ENCODE measurements at regions not wholly inside any gene's neighbourhood (a gene's known extent, or its start where the extent isn't known, plus 50 kb on each side); places are given as distances from the start of the nearest gene placed in this dataset.

DNA sequence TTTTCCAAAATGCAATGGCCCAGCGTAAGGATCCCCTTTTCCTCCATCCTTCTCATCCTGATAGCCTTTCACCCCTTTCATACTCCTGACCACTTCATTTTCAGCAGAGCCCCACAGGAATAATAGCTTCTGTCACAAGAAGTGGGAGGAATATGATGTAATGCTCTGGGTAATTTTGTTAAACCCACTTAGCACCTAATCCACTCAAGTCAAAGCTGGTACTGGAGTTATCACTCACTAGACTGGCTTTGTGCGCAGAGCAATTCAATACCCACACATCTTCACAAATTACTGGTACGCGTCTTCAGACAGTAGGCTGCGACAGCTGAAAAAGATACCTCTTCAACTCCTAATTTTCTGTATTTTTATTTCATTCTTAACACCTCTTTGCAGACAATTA, 2232.8 kb upstream of the WWC1 start:
- no peak overlapping the region for H3K4me3 ChIP-seq (ENCODE audit: low read depth, low read length)
- TF ChIP-seq CTCF (IDR thresholded peaks at IDR 0.05; ENCODE audit: borderline replicate concordance, insufficient read depth, low read depth, low read length) = no peak

- no peak for TF ChIP-seq CTCF (IDR thresholded peaks at IDR 0.05; ENCODE audit: borderline replicate concordance, insufficient read depth, low read depth, low read length)
- H3K4me3 ChIP-seq (ENCODE audit: low read depth, low read length) = no peak overlapping the region
Observed at GRCh38 chr5:166062094-166062493, 2229.4 kb upstream of the WWC1 start.

DNA sequence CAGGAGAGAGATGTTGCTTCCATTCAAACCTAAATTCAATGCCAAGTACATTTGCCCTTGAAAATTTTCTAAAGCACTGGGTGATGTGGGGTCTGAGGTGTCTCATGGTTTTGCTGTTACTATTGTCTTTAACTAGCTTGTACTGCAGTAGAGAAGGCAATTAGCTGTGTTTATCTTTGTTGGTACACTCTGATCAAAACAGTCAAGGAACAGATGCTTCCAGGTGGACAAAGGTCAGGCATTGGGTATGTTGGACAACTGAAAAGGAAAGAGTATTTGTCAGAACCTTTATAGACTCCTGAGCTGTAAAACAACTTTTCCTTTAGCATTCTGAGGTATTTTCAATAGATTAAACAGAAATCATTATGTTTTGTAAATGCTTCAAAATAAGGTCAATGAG, 2228.7 kb upstream of the WWC1 start:
- no peak for TF ChIP-seq CTCF (IDR thresholded peaks at IDR 0.05; ENCODE audit: borderline replicate concordance, insufficient read depth, low read depth, low read length)
- no peak overlapping the region for H3K4me3 ChIP-seq (ENCODE audit: low read depth, low read length)

DNA sequence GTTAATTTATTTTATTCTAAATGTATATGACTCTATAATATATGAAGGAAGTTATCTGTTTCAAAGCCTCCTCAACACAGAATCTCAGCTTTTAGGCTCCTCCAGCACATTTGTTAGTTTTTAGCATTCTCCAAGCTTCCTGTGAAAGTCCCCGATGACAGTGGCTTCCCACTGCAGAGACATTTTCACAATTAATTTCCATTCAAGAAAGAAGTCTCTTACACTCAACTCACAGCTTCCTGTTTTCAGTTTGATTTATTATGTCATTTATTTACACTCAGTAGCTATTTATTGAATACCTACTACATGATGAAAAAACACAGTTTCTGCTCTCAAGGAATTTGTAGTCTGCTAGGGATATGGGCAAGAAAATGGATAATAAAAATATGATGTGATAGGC, 2228.2 kb upstream of the WWC1 start:
- TF ChIP-seq CTCF (IDR thresholded peaks at IDR 0.05; ENCODE audit: borderline replicate concordance, insufficient read depth, low read depth, low read length) = no peak
- H3K4me3 ChIP-seq (ENCODE audit: low read depth, low read length) = no peak overlapping the region

DNA sequence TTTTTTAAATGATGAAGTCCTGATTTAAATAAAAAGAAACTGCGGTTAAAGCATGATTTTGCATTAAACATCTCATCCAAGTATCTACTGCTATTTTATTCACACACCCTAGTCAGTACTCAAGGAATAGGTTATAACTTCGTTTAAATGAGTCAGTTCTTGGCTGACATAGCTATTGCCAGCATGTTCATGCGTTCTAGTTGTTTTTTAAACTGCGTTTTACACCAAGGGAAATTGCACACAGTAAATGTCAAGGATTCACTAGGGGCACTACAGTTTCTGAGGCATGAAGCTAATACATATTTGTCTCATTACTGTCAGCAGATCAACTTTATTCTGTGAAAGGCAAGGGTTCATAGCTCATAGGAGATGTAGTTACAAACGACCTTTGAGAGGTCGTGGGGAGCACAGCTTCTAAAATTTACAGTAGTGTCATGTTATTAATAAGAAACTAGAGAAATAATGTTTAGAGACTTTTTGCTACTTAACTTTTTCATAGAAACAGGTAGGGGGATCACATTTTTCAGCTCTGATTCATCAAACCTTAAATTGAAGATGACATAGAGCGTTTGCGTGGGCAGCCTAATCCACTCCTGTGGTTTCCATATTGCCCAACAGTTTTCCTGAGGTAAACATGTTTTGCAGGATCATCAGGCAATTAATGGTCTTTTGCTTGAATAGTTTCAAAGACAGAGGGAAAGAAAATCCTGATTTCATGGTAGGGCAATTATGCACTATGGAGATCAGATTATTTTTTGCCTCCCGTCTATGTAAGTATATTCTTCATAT, 2222.7 kb upstream of the WWC1 start:
- TF ChIP-seq CTCF (IDR thresholded peaks at IDR 0.05; ENCODE audit: borderline replicate concordance, insufficient read depth, low read depth, low read length) = no peak
- no peak overlapping the region for H3K4me3 ChIP-seq (ENCODE audit: low read depth, low read length)

DNA sequence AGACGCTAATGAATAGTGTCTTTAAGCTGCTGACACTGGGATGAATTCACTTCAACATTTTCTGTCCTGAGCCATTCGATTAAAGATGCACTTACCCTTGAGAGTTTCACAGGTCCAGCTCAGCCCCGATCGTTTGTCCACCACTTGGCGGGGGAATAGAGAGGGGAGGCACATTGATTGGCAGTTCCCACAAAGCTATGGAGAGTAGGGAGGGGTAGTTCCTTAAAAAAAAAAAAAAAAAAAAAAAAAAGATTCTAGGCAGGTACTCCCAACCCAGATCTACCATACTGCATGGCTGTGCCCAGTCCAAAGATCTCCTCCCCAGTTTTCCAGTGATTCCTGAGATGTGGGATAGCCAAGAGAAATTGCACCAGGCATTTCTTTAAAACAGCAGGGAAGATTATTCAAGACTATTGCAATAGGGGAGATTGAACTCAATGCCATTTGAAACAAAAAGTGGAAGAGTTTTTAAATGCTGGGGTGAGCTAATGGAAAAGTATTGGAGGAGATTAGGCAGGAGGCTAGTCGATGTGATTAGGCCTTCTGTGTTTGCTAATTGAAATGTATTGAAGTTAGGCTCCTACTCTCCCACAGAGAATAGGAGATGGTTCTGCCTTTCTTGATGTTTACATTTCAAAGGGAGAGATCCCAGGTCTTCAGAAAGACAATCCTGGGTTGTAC, 2217.4 kb upstream of the WWC1 start:
- no peak for TF ChIP-seq CTCF (IDR thresholded peaks at IDR 0.05; ENCODE audit: borderline replicate concordance, insufficient read depth, low read depth, low read length)

More for the DNA sequence above, 2217.4 kb upstream of the WWC1 start:
- no peak overlapping the region for H3K4me3 ChIP-seq (ENCODE audit: low read depth, low read length)

Data from GM12875 (cell line).